Suppressor macrophage treated with lipopolysaccharide for 1 hour (primary cell): ENCODE measurements at regions not wholly inside any gene's neighbourhood (a gene's known extent, or its start where the extent isn't known, plus 50 kb on each side); places are given as distances from the start of the nearest gene placed in this dataset.

Experiments used
- DNase-seq, 3 donors: peaks; one replicate each; pipeline ENCODE4 v3.0.0-alpha.2; 2020 to 2022

- DNase-seq = no peak
Measured at GRCh38 chr16:66240631-66241395, 125.7 kb upstream of the CDH5 start.

DNA sequence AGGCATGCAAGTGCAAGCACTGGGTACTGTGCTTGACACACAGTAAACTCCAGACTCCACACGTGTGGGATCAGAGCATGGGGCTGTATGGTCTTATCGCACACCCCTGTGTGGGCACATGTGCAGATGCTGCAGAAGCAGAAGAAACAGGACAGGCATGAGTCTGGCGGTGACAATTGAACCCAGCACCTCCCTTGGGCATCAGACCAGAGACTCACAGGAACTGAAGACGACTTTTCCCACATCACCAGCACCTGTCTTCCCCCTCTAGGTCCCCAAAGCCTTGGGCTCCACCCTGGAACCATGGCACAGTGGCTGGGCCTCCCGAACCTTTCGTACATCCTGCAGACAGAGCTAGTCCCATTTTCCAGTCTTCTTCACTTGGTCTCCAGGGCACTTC is 126.4 kb upstream of the CDH5 start:
- DNase-seq = no peak

DNA sequence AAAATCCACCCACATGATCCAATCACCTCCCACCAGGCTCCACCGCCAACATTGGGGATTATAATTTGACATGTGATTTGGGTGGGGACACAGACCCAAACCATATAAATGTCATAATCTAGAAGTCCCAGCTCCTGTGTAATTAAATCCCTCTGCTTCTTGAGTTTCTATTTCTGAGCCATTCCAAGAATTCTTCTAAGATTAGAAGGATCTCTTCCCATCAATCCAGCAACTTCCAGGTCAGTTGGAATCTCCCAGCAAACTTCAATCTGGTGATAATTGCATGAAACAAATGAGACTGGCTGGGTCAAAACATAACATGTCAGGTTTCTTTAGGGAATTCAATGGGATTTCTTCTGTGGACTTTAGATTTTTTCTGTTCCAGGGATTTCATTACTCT is 127.8 kb upstream of the CDH5 start:
- DNase-seq = no peak

DNA sequence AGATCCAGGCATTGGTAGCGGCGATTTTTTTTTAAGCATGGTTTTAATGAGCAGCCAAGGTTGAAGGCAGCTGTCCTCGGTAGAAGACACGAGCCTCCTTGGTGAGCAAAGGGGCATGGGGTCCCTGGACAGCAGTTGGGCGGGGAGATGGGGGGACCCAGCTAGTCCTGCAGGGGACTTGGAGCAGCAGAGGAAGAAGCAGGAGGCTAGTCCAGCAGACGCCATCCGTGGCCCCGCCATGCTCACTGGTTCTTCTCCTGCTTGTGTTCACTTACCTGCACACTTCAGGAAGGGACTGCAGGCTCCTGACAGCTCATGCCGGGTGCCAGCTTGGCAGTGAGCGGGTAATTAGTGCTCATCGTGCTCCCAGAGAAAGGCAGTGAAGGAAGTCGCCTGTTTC is 130.2 kb upstream of the CDH5 start:
- no peak for DNase-seq

DNA sequence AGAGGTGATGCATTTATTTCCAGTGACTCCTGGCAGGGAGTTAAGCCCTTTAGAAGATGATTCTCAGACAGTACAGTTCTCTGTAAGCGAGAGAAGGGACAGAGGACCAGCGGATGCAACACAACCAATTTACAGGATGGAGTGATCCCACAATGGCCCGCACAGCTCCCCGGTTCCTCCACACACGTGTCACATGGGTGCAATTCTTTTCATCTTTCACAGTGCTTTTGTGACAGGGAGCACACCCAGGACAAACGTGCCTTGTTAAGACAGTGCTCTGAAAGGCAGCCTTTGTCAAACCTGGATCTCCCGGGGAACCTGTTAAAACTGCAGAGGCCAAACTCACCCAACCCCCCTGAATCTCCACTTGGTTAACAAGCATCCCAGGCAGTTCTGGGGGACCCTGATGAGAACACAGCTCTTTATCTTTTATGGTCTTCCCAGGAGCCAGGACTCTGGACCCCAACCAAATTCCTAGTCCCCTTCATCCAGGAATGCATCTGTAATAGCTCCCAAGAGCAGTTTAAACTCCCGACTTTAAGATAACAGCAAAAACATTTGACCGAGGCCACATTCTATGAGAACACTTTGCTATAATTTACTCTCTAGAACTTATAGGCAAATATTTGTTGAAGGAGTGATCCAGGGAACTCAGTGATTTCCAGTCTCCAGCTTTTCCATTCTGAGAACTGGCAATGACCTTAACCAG is 134.9 kb upstream of the CDH5 start:
- DNase-seq = no peak

DNA sequence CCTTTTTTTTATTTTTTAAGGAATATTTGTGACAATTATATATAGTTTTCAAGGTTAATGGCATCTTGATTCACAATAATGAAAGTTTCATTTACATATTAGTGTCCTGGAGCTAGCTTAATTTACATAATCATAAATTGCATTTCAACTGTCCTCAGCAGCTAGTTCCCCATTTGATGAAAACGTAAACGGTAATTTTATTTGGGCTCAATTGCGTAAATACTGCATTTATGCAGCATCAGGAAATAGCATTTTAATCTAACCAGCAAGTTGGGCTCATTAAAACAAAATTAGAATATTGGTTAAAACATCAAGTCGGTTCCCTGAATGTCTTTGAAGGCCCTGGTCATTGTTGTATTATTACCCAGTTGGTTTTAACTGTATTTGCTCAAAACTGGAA is 136.8 kb upstream of the CDH5 start:
- DNase-seq = peak; percentile 10 to 36 (median 35)

DNA sequence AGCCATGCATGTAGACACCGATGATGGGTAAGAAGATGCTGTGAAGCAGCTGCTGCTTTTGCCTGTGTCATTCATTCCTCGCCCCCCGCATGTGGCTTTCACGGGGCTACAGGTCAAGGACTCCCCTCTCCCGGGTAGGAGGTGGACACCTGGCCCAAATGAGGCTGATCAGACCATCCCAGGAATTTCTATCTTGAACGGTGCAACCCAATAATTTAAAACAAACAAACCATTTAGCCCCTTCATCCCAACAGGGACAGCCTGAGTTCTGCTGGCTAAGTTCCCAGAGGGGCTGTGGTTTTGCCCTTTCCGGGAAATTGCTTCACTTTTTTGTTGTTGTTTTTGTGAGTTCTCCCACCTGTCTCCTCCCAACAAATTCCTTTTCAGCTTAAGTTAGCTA is 137.7 kb upstream of the CDH5 start:
- no peak for DNase-seq

DNA sequence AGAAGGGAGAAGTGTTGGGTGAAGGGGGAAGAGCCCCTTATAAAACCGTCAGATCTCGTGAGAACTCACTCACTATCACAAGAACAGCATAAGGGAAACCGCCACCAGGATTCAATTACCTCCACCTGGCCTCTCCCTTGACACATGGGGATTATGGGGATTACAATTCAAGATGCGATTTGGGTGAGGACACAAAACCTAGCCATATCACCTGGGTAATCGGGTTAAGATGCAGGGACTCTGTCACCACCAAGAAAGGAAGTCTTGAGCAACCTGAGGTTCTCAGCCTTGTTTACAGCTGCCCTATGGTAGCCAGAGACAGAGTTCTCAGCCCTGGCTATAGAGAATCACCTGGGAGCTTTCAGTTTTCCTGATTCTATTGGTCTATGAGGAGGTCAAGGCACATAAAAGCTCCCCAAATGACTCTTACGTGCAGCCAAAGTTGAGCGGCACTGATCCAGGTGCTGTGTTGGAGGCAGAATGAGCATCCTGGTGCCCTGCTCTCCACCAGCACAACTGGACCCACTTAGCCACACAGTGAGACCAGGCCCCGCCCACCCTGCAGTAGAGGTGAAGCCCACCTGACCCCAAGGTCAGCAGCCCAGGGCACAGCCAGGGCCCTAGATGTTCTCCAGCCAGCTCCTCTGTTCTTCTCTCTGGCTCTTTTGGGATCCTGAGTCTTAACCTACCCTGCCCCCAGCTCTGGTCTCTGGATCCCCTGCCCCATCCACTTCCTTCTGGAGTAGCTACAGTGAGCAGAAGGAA is 138.5 kb upstream of the CDH5 start:
- no peak for DNase-seq

GRCh38 chr16:66226762-66227161 is 139.7 kb upstream of the CDH5 start:
- DNase-seq = no peak

GRCh38 chr16:66225696-66226095 is 140.8 kb upstream of the CDH5 start:
- no peak for DNase-seq

DNA sequence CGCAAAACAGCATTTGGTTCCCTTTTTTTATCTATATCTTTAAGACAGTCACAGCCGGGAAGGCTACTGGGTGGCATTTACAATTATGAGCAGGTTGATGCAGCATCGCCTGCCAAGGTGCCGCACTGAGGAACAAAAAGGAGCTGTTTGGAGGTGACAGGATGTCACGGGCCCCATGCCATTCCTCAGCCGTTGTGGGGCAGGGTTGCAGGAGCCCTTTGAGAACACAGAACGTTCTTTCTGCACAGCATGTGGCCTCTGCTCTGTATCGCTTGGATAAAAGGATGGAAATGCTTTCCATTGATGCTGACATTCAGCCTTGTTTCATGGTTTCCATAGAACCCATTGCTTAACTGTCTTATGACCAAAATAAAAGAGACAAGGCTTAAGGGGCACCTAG is 141.9 kb upstream of the CDH5 start:
- DNase-seq = no peak

DNA sequence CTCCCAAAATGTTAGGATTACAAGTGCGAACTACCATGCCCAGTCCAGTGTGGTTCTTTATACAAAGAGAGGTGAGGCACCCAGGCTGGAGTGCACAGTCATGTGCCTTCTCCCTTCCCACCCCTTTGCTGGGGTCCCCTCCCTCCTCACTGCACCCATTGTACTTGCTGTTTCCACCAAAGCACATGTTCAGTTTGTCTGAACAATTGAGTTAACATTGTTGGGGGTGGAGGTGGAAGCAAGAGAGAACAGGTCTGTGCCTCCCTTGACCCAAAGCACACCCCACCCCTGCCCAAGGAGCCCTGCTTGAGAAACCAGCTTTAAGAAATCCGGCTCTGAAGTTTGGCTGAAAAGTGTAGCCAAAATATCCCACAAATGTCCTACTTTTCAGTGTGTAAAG is 142.3 kb upstream of the CDH5 start:
- no peak for DNase-seq

- DNase-seq = no peak
Measured at GRCh38 chr16:66223176-66223780, 143.2 kb upstream of the CDH5 start.

GRCh38 chr16:66222756-66223155 is 143.7 kb upstream of the CDH5 start:
- no peak for DNase-seq

DNA sequence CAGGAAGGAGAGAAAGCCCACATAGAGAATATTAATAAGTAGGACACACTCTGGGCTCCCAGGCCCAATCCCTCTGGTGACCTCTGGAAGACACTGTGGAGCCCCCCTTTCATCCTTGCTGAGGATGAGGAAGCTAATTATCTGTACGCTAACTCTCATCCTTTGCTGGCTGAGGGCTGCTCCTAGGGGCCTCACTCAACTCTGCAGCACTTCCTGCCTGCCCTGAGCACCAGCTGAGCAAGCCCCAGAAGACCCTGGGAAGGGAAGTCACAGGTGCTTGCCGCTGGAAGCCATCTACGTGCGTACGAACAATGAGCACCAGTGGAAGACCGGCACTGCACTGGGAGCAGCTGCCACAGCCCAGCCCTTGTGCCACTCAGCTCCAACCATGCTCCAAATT is 145.8 kb upstream of the CDH5 start:
- no peak for DNase-seq

GRCh38 chr16:66219491-66219890 is 147.0 kb upstream of the CDH5 start:
- no peak for DNase-seq

DNA sequence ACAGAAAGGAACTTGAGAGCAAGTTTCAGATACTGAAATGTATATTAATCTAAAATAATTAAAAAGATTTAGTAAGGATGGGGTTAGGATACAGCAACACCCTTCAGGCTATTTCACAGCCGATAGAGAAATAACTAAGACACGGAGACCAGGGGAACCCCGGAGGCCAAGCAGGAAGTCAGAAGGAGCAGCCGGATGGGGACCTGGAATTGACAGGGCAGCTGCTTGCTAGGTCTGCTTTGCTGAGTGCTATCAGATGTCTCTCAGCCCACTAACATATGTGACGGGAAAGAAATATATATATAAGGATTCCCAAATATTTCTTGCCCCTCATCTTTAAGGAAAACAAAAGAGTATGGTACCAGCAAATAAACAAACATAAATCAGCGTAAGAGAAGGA is 154.1 kb upstream of the CDH5 start:
- peak in 2 of 3 donors; percentile 41 to 48 for DNase-seq

- no peak for DNase-seq
Measured at GRCh38 chr16:66211651-66212050, 154.8 kb upstream of the CDH5 start.

- no peak for DNase-seq
Measured at GRCh38 chr16:66207883-66208265, 158.6 kb upstream of the CDH5 start.

GRCh38 chr16:66207139-66207882 is 159.2 kb upstream of the CDH5 start:
- DNase-seq = peak; percentile 75 to 86 (median 83)

GRCh38 chr16:66206363-66206762 is 160.1 kb upstream of the CDH5 start:
- DNase-seq = no peak
